Tibial artery (tissue), 4 donors: ENCODE measurements at regions not wholly inside any gene's neighbourhood (a gene's known extent, or its start where the extent isn't known, plus 50 kb on each side); places are given as distances from the start of the nearest gene placed in this dataset.

Experiments used
- DNase-seq, 2 donors: peaks; one replicate each; pipeline ENCODE4 v3.0.0-alpha.2; 2019
- H3K27ac ChIP-seq, 2 donors: fragments of 200-600 bp; sonication (generic) in 1 of 2; 1 replicate in 1 of 2; 2 replicates in 1 of 2; pipeline ENCODE4 v1.5.1; 2018 to 2019; ENCODE audit warnings: mild to moderate bottlenecking in 1 of 2
- H3K27me3 ChIP-seq, 2 donors: fragments of 200-600 bp; sonication (generic) in 1 of 2; one replicate each; pipeline versions ENCODE4 v1.5.1 to v1.6.0; 2016 to 2019
- H3K36me3 ChIP-seq, 3 donors: fragments of 200-600 bp; sonication (generic) in 2 of 3; one replicate each; pipeline ENCODE4 v1.5.1; 2016 to 2019; ENCODE audit warnings: mild to moderate bottlenecking in 2 of 3
- H3K4me1 ChIP-seq, 4 donors: fragments of 200-600 bp; sonication (generic) in 2 of 4; 1 replicate in 3 of 4; 2 replicates in 1 of 4; pipeline ENCODE4 v1.5.1; 2016 to 2019
- H3K4me3 ChIP-seq, 2 donors: fragments of 200-600 bp; sonication (generic) in 1 of 2; 1 replicate in 1 of 2; 2 replicates in 1 of 2; pipeline ENCODE4 v1.5.1; 2018 to 2019; ENCODE audit warnings: mild to moderate bottlenecking in 2 of 2
- H3K9me3 ChIP-seq, 3 donors: fragments of 200-600 bp; sonication (generic) in 1 of 3; one replicate each; pipeline ENCODE4 v1.5.1; 2016 to 2019
- CTCF ChIP-seq, 2 experiments: fragments of 200-600 bp in 1 of 2; fragments of 450-650 bp in 1 of 2; IDR thresholded peaks; one replicate each; pipeline ENCODE4 v1.5.1; 2017 to 2019; ENCODE audit warnings: antibody characterized with exemption in 2 of 2, mild to moderate bottlenecking in 1 of 2, moderate library complexity in 1 of 2
- intact Hi-C: fragments of 100-400 bp; cut with DNase I; formaldehyde crosslinking; loops from one replicate; pipeline ENCODE4 v1.15.0; 2023; ENCODE audit warnings: low total_unique reads

DNA sequence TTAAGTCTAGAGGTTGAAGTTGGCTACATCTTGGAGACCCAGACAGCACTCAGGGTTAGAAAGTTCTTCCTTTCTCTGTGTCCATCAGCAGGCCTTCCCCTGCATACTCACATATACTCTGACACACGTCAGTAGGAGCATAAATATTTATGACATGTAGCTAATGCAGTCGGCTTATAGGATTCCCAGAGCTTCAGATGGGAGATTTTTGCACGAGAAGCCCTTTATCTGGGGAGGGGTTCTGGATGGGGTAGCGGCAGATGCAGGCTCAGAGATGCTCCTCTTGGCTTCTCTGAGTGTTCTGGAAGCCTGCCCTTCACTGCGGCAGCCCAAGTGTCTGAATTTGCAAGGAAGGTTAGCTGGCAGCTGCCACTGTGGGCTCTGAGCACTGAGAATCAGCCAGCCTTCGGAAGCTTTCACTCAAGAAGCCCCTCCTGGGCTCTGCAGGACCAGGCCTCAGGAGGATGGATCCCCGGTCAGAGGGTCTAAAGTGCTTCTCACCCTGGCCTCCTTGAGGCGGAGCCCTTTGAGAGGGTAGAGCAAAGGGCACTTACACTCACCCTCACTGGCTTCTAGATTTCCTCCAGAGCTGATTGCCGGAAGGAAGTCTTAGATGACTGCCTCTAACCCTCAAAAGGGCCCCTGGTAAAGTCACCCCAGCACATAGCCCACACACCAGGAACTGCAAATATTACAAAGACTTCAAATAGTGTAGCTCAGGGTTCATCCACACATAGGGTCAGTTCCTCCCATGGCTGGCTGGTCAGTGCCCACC is 68.1 kb upstream of the NFASC start:
- intact Hi-C loops: no loop called here
- H3K4me1 ChIP-seq: peaks cover 0 to 5% (median 0%) of the 10 kb centered on the region in 4 donors

DNA sequence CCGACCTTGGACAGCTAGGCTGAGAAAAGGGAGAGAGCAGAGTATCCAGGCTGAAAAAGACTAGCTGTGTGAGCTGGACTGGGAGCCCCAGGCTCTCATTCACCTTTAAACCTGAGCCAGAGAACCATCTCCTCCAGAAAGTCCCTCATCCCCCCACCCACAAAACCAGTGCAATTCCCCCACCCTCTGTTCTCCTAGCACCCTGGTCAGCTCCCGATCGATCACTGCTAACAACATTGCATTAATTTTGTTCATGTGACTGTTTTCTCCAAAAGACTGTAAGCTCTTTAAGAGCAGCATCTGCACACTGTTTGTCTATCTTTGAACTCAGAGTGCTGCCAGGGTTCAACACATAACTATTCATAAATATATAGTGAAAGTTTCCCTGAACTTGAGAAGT is 67.1 kb upstream of the NFASC start:
- no peak for TF ChIP-seq CTCF (IDR thresholded peaks at IDR 0.05)
- no peak for DNase-seq
- H3K36me3 ChIP-seq: no peaks in the 10 kb centered on the region
- intact Hi-C loops: no loop called here
- H3K4me1 ChIP-seq: peaks cover 0 to 5% (median 0%) of the 10 kb centered on the region in 4 donors
- no peak overlapping the region for H3K4me3 ChIP-seq
- peaks cover 0 to 16% of the 10 kb centered on the region in 2 donors for H3K27me3 ChIP-seq
- no peak overlapping the region for H3K27ac ChIP-seq
- no peaks in the 10 kb centered on the region for H3K9me3 ChIP-seq

More for the DNA sequence above, 68.1 kb upstream of the NFASC start:
- TF ChIP-seq CTCF (IDR thresholded peaks at IDR 0.05): no peak
- H3K27ac ChIP-seq: no peak overlapping the region
- H3K9me3 ChIP-seq: no peaks in the 10 kb centered on the region
- peaks cover 0 to 20% of the 10 kb centered on the region in 2 donors for H3K27me3 ChIP-seq
- no peak overlapping the region for H3K4me3 ChIP-seq
- no peak for DNase-seq
- H3K36me3 ChIP-seq: no peaks in the 10 kb centered on the region

DNA sequence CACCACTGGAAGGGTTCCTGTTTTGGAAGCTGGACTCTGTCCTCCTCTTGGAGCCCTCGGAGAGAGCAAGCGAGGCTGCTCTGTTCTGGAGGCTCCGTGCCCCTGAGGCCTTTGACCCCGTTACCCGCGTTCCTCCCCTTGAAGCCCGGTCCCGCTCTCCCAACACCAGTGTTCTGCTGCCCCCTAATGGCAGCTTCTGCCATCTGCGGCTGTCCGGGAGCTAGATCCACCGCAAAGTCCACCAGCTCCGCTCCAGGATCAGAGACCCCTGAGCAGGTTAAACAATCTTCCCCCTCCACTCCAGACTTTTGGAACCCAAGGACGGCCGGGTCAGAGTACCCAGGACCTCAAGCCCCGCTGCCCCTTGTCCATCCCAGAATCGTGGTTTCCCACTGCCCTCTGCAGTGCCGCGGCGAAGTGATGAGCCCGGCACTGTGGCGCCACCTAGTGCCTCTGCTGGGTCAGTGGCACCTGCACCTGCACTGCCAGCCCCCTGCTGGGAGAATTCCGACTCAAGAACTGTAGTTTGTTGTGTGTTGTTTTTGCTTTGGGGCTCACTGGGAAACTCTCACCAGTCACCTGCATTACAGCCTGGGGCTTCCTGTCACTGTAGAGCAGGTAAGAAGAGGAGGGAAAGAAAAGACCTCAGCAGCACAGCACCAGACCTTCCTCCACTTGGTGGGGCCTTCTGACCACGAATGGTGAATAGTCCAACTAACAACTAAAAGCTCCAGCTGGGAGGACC is 63.5 kb upstream of the NFASC start:
- Histone ChIP-seq H3K27me3 (peaks cover 0 to 5% of the 10 kb centered on the region in 2 donors), H3K36me3 (no peaks in the 10 kb centered on the region), H3K4me1 (peaks cover 0 to 5% (median 0%) of the 10 kb centered on the region in 4 donors), H3K27ac (no peak overlapping the region), H3K9me3 (no peaks in the 10 kb centered on the region), H3K4me3 (peak overlapping the region; percentile 31 to 39)
- peak; percentile 72 to 75 for DNase-seq
- intact Hi-C loops: loop anchor here (5.0 kb wide), 1 partner anchor 240 kb away; no protein-coding TSS in a partner anchor
- TF ChIP-seq CTCF (IDR thresholded peaks at IDR 0.05): peak; percentile 83 to 85

DNA sequence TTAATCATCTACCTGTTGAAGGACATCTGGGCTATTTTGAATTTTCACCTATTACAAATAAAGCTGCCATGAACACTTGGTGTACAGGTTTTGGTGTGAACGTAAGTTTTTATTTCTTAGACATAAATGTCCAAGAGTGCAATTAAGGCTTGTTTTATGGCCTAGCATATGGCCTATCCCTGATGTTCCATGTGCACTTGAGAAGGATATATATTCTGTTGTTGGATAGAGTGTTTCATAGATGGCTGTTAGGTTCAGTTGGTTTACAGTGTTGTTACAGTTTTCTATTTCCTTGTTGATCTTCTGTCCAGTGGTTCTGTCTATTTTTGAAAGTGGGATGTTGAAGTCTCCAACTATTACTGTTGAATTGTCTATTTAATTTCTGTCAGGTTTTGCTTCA is 61.2 kb upstream of the NFASC start:
- no peaks in the 10 kb centered on the region for H3K27me3 ChIP-seq
- no peak overlapping the region for H3K4me3 ChIP-seq
- no peak for DNase-seq
- H3K9me3 ChIP-seq: no peaks in the 10 kb centered on the region
- H3K36me3 ChIP-seq: no peaks in the 10 kb centered on the region
- no peak for TF ChIP-seq CTCF (IDR thresholded peaks at IDR 0.05)
- intact Hi-C loops: loop anchor here (5.0 kb wide), 1 partner anchor 242 kb away; no protein-coding TSS in a partner anchor
- H3K4me1 ChIP-seq: peaks cover 0 to 9% (median 4%) of the 10 kb centered on the region in 4 donors
- H3K27ac ChIP-seq: no peak overlapping the region

GRCh38 chr1:204812842-204813241 is 57.8 kb upstream of the NFASC start:
- Histone ChIP-seq H3K27ac (no peak overlapping the region), H3K4me1 (peaks cover 0 to 15% (median 5%) of the 10 kb centered on the region in 4 donors), H3K4me3 (no peak overlapping the region), H3K36me3 (no peaks in the 10 kb centered on the region), H3K27me3 (no peaks in the 10 kb centered on the region), H3K9me3 (no peaks in the 10 kb centered on the region)
- intact Hi-C loops: loop anchor here (5.0 kb wide), 1 partner anchor 129 kb away; no protein-coding TSS in a partner anchor
- TF ChIP-seq CTCF (IDR thresholded peaks at IDR 0.05): no peak
- DNase-seq: no peak
